GM10248 (cell line): ENCODE measurements at regions not wholly inside any gene's neighbourhood (a gene's known extent, or its start where the extent isn't known, plus 50 kb on each side); places are given as distances from the start of the nearest gene placed in this dataset.

Source experiments
- CTCF ChIA-PET: fragments of 300-600 bp; sonication (Branson Sonifier 250); formaldehyde crosslinking; extraction: SDS; loops from one replicate; lab custom pipeline; 2021; ENCODE audit warnings: antibody characterized with exemption; lab: Yijun Ruan, JAX
- POLR2A ChIA-PET: fragments of 350-650 bp; sonication (Branson Sonifier 250); formaldehyde crosslinking; extraction: SDS; loops from one replicate; lab custom pipeline; 2020; ENCODE audit warnings: antibody characterized with exemption; lab: Yijun Ruan, JAX
- DNase-seq: peaks from one replicate; pipeline ENCODE4 v3.0.0; 2012; ENCODE audit errors: extremely low spot score
- TF ChIP-seq, protein P1 (sequence below): IDR thresholded peaks from 2 replicates; pipeline ENCODE4 v1.5.1; 2012; ENCODE audit warnings: mild to moderate bottlenecking, low read depth; ENCODE audit errors: extremely low read depth, missing control alignments, control extremely low read depth

DNA sequence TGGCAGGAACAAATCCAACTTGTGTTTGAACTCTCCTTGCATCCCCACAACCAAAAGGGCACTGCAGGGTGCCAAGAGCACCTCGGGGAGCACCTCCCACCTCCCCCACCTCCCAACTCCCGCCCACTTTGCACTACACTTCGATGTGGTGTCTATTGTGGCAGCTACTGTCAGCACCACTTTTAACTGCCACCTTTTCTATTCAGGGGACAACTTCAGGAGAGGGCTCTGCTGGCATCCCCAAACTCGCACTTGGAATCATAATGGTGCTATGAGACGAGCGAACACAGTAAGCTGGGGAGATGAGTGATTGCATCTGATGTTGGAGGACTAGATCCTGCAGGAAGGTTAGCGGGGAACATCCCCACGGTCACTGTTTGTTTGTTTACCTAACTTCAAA lies 238.2 kb upstream of the PROX1 start:
- no peak for DNase-seq
- TF ChIP-seq, protein P1, sequence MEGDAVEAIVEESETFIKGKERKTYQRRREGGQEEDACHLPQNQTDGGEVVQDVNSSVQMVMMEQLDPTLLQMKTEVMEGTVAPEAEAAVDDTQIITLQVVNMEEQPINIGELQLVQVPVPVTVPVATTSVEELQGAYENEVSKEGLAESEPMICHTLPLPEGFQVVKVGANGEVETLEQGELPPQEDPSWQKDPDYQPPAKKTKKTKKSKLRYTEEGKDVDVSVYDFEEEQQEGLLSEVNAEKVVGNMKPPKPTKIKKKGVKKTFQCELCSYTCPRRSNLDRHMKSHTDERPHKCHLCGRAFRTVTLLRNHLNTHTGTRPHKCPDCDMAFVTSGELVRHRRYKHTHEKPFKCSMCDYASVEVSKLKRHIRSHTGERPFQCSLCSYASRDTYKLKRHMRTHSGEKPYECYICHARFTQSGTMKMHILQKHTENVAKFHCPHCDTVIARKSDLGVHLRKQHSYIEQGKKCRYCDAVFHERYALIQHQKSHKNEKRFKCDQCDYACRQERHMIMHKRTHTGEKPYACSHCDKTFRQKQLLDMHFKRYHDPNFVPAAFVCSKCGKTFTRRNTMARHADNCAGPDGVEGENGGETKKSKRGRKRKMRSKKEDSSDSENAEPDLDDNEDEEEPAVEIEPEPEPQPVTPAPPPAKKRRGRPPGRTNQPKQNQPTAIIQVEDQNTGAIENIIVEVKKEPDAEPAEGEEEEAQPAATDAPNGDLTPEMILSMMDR: no peak
- ChIA-PET CTCF (no interaction called here), POLR2A (no interaction called here)

DNA sequence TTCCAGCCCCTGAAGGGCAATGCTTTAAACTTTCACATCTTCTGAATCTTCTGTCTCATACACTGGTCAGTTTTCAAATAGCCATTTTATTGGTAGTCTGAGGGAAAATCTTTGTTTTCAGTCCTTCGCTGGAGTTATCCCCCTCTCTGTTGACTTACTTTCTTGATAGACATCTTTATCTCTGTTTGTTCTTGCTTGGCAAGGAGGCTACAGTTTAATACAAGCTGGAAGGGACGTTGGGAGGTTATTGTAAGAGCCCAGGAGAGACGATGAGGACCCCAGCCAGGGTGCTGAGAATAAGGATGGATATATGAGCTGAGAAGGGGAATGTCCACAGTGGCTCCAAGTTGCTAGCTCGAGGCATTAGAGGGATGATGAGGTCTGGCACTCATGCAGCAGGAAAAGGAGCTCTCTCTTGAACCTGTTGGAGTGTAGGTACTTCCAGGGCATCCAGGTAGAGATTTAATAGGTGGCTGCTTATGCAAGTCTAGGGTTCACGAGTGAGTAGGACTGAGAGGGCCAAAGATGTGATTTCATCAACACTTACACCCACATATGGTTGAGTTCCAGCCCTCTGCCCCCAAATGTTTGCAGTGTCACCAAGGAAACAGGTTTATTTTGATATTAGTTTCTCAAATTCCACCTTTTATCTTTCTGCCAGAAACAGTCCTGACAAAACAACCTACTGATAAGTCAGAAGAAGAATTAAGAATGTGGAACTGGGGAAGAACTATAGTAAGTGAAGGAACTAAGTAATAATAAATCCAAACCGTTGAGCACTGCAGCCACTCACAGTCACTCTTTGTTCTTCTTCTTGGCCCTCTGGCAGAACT lies 237.3 kb upstream of the PROX1 start:
- ChIA-PET CTCF (no interaction called here), POLR2A (no interaction called here)
- TF ChIP-seq, protein P1: no peak
- no peak for DNase-seq

DNA sequence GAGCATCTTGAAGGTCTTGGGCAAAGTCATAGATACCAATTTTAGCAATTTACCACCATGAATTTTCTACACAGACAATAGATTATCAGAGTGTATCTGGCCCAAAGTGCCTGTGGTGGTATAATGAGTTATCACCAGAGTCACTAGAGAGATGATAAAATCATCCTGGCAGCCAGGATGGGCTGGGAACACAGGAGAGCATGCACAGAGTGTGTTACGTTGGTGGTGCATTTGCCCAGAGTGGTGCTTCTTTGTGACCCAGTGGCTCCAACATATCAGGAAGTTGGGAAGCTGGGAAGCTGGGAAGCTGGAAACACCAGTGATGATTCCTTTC lies 236.7 kb upstream of the PROX1 start:
- ChIA-PET CTCF (no interaction called here), POLR2A (no interaction called here)
- DNase-seq: no peak
- TF ChIP-seq, protein P1: no peak

DNA sequence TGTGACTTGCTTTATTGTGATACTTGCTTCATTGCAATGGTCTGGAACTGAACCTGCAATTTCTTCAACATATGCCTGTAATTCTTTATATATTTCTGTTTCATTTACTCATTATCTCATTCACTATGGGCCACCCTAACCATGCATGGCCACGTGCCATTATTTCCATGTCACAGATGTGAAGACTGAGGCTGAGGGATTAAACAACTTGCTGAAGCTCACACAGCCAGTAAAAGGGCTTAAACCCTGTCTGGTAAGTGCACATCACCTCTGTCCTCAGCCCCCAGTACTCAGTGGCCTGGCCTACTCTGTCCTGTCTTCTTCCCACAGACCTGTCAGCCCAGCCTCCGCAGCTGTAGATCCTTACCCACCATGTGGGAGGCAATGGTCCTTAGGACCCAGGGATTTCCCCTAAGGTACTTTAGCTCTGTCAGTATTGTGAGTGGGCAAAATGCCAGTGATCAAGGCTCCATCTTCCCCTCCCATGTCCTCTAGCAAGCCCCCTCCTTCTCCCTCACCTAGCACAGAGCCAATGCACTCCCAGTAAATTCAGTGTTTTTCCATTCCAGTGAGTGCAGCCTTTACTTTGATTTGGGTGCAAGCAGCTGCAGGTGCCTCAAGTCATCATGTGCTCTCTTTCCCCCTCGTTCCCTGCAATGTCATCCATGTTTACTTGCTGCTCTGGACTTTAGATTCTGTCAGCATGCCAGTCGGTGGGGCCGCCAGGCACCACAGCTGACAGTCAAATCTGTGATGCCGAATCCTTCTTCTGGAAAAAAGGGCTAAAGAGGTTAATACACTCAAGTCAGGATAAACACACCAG lies 228.2 kb upstream of the PROX1 start:
- no peak for DNase-seq
- CTCF ChIA-PET: no interaction called here
- POLR2A ChIA-PET: no interaction called here
- TF ChIP-seq, protein P1: no peak

DNA sequence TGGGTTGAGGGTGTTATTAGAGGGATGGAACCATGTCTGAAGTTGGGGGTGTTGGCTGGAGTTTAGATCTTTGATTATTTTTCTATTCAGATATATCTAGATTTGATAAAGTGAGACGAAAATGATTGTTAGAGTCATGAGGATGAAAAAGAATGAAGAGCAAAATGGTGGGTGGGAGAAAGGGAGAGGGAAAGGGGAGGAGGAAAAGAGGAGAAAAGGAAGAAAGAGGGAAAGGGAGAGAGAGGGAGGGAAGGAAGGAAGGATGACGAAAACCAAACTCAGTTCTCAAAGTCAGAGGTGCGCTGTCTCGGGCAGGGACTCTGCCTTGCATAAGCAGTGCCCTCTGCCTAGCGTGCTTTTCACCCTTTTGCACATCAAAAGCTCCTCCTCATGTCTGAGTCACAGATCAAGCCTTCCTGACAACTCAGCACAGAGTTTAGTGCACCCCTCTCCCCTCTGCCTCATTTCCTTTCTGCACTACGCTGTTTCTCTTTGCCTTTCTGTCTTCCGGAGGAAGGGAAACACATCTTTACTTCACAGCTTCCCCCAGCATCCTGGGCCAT lies 225.8 kb upstream of the PROX1 start:
- TF ChIP-seq, protein P1: no peak
- CTCF ChIA-PET: no interaction called here
- POLR2A ChIA-PET: no interaction called here
- DNase-seq: no peak

DNA sequence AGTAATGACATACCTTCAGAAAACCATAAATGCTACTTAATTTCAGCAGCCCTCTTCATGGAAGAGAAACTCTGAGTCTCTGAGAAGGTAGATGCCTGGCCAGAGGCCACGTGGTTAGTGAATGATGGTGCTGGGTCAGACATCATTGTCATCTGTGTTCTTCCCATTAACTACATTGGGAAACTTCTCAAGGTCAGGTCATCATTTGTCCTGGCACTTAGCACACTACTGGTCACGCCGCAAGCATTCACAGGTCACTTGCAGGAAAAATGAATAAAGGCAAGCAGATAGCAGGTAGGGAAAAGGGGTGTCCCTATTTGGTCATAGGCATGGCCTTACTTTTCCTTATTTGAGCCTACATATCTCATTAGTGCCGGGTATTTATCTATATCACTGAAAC lies 220.1 kb upstream of the PROX1 start:
- no peak for DNase-seq
- ChIA-PET CTCF (no interaction called here), POLR2A (no interaction called here)
- TF ChIP-seq, protein P1: no peak
